Fibroblast of the aortic adventitia (primary cell): ENCODE measurements at regions not wholly inside any gene's neighbourhood (a gene's known extent, or its start where the extent isn't known, plus 50 kb on each side); places are given as distances from the start of the nearest gene placed in this dataset.

ENCODE experiments used
- DNase-seq: peaks from one replicate; pipeline ENCODE4 v3.0.0-alpha.2; 2010; ENCODE audit warnings: low read depth
- H3K4me3 ChIP-seq: 2 replicates; pipeline ENCODE4 v1.5.1; 2011; ENCODE audit warnings: low read depth, mild to moderate bottlenecking, control low read depth, low read length, moderate library complexity
- CTCF ChIP-seq: IDR thresholded peaks from 2 replicates; pipeline ENCODE4 v1.5.1; 2011; ENCODE audit warnings: mild to moderate bottlenecking, low read length, control low read depth, inconsistent platforms; ENCODE audit not compliant: insufficient read depth

DNA sequence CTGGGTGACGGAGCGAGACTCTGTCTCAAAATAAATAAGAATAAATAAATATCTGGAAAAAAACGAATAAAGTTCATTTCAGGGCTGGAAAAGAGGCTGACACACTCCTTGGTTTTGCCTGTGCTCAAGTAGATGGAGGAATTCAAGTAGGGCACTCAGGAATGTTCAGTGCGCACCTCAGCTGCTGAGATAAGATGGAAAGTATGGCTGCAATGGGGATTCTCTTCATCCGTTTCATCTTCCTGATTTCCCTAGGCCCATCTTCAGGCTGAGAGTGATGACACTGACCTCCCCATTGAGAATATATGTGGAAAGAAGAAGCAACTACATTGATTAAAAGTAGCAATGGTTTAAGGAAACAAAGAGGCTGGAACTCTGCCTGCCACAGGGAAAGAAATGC, 130.5 kb upstream of the ZNF644 start:
- TF ChIP-seq CTCF: no peak
- H3K4me3 ChIP-seq: no peak overlapping the region
- DNase-seq: no peak

- H3K4me3 ChIP-seq: no peak overlapping the region
- no peak for TF ChIP-seq CTCF
- no peak for DNase-seq
Measured at GRCh38 chr1:91151702-91152101, 129.9 kb upstream of the ZNF644 start.

DNA sequence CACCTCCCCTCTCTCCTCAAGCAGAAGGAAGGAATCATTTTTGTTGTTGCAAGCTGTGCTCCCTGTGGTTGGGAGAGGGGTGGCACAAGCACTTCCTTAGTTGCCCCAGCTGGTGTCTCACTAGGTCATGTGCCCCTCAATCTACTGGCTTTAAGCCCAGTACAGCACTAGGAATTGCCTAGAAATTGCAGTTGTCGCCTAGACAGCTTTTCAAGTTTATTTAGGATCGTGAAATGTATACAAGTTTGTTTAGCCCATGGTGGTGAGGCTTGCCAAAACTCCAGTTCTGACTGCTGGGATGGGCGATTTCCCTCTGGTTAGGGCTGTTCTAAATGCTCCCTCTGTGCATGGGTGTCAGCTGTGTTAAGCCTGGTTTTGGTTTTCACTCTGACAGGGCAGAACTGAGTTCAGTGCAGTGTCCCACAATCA, 126.8 kb upstream of the ZNF644 start:
- H3K4me3 ChIP-seq: no peak overlapping the region
- TF ChIP-seq CTCF: no peak
- no peak for DNase-seq

DNA sequence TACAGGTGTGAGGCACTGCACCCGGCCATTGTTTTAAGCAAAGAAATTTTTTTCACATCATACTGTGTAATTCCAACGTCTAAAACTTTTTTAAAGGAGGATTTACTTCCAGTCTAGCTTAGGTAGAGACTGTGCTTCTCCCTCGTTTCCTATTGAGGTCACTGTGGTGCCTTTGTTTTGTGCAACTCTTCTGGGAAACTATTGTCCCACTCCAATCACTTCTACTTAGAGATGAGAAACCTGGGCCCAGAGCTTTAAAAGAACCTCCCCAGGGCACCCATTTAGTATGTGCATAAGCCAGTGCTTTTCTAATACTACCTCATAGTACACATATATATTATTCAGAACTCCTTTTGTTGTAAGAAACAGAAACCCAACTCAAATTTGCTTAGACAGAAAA, 120.0 kb upstream of the ZNF644 start:
- DNase-seq: no peak
- no peak for TF ChIP-seq CTCF
- no peak overlapping the region for H3K4me3 ChIP-seq

- no peak for DNase-seq
- no peak for TF ChIP-seq CTCF
- H3K4me3 ChIP-seq: no peak overlapping the region
Measured at GRCh38 chr1:91138959-91139358, 117.1 kb upstream of the ZNF644 start.

DNA sequence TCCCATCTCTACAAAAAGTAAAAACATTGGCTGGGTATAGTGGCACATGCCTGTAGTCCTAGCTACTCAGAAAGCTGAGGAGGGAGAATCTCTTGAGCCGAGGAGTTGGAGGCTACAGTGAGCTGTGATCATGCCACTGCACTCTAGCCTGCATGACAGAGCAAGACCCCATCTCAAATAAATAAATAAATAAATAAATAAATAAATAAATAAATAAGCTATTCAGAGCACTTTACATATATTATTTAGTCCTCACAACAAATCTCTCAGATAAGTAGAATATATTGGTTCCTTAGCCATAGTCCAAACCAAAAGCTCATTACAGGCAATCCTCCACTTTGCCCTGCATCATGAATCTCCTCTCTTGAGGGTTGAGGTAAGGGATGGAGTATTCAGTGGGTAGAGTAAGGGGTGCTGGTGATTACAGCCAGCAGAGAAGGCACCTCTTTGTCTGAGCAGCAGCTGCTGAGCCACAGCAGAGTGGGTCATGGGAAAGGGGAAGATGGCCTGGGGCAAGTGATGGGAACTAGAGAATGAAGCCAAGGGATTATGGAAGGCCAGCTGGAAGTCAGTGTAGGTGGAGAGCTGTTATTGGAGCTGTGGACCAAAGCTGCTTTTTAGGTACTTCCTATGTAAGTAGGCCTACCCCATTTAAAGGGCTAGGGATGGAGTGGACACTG, 115.5 kb upstream of the ZNF644 start:
- no peak overlapping the region for H3K4me3 ChIP-seq
- no peak for DNase-seq
- no peak for TF ChIP-seq CTCF

DNA sequence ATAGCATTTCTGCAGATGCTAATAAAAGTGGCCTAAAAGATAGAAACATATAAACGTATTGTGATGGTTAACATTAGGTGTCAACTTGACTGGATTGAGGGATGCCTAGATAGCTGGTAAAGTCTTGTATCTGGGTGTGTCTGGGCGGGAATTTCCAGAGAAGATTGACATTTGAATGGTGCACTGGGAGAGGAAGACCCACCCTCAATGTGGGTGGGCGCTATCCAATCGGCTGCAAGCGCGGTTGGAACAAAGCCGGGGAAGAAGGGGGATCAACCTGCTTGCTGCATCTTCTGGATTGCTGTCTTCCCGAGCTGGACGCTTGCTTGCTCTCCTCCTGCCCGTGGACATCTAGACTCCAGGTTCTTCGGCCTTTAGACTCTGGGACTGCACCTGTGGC, 114.0 kb upstream of the ZNF644 start:
- TF ChIP-seq CTCF: no peak
- DNase-seq: no peak
- H3K4me3 ChIP-seq: no peak overlapping the region
